NCI-H69 (cell line): ENCODE measurements at regions not wholly inside any gene's neighbourhood (a gene's known extent, or its start where the extent isn't known, plus 50 kb on each side); places are given as distances from the start of the nearest gene placed in this dataset.
A peak's percentile ranks its signal among the peaks of the same experiment; 100 is the strongest.

Experiments used
- DNase-seq: peaks from one replicate; lab custom pipeline; 2025; lab: John Stamatoyannopoulos, UW

DNA sequence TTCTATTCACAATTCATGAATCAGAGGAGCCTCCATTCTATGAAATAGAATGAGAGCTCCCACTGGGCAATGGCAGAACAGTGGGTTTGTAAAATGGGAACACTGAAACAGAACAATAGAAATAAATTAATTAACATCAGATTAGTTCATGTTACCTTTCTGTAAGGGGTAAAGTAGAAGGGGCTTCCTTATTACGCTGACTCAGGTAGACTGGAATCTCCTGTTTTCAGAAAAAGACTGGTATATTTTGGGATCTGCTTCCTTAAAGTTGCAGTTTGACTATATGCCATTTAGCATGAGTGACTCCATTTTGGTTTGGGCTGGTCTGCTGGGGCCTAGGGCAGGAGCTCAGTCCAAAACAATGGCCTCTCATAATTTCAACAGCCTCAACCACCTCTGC lies 52.8 kb upstream of the ZFAND3 start:
- no peak for DNase-seq

DNA sequence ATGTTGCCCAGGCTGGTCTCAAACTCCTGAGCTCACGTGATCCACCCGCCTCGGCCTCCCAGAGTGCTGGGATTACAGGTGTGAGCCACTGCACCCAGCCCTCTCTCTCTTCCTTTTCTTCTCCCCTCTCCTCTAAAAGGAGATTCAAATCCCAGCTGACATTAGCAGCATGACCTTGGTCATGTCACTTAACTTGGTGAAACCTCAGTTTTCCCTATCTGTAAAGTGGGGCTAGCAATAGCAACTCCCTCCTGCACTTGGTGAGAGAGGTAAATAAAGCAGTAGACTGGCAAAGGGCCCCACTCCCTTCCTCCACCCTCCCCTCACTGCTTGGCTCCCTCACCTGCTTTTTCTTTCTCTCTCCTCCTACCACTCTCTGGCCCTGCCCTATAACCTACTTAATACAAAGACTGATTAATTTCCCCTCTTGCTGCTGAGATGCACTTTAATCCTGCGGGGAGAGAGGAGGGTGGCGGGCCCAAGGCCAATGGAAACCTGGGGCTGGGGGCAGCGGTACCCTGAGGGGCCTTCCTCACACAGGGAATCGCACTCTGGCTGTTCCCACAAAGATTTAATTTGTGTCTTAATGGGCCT lies 54.2 kb upstream of the ZFAND3 start:
- DNase-seq = peak; percentile 37

DNA sequence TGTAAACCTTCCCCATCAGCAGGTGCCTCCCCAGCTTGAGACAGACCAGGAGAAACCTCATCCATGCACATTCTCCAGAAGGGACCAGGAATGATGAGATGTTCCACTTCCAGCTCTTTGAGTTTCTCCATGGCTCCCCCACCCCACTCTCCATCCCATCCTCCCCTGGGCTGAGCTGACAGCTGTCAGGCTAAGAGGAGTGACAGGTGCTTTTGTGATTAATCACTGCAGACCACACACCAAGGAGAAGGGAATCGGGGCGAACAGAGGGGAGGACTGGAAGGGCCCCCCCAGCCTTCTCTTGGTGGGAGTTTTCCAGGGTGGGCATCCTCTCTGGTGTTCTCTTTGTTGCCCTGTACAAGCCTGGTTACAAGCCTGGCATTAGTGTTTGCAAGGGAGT lies 56.1 kb upstream of the ZFAND3 start:
- no peak for DNase-seq

DNA sequence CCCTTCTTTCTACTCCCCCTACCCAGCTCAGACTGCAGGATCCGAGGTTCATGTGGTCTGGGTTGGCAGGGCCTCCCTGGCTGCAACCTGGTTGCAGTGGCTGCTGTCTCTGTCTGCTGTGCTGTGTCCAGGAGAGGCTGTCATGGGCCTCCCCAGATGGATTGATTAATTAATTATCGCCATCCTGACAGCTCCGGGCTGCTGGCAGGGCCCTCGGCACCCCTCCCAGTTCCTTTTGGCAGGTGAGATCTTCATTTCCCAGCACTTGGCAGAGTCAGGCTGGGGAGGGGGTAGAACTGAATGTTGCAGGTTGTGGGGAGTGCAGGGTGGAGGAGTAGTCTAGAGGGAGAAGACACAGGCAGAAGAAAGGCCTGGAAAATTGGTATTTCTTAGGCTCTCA lies 56.7 kb upstream of the ZFAND3 start:
- no peak for DNase-seq

DNA sequence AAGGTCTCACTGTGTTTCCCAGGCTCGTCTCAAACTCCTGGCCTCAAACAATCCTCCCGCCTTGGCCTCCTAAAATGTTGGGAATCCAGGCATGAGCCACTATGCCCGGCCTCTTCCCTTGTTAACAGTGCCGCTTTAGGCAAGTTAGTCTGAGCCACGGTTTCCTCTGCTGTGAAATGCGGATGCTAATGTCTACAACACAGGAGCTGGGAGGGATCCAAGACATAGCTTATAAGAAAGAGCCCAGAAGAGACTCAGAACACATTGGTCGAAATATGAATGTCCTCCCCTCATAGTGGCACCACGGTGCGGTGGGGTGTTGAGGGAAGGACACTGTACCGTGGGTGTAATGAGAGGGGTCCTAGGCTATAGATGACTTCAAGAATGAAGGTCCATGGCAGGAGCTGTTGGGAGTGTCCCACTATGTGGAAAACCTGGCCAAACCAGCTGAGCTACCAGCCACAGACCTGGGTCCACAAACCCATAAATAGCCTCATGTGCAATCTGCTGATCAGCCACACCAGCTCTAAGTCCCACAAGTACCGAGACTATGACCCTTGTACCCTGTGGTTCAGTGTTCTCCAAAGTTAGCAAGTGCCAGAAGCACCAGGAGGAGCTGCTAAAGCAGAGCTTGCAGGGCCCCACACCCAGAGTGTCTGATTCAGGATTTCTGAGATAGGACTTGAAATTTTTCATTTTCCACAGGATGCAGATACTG lies 57.8 kb upstream of the ZFAND3 start:
- DNase-seq = no peak

DNA sequence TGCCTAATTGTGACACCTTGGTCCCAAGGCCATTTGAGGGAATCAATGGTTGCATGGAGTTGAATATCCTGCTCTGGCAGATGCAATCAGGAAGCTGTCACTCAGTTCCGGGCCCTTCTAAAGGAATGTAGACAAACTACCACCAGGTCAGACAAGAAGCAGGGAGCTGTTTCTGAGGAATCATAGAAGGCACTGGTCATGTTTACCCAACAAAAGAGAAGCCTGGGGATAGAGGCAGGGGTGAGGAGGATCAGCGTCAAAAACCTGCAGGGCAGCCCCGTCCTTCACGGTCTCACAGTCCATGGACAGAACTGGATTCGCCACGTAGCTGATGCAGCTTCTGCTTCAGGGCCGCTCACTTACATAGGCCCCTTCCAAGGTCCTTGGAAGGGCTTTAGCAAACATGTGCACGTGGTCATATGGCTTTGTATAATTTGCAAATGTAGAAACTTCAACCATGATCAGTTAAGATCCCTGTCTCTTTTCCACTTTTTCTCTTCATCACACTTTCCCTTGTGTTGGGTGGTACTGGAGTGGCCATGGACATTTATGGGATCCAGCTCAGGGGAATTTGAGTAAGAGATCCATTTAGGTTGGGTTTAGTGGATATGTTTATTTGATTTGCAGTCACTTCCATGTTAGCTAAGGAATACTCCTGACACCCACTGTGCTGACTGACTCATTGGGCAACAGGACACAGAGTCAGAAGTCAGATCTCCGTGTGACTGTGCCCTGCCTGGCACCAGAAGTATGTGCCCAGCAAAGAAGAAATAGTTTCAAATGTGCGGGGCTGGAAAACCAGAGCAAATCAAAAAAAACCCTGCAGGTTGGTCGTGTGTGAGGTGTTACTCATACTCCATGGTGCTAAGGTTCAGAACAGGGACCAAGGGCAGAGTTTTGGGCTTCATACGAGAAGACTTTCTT lies 60.0 kb upstream of the ZFAND3 start:
- no peak for DNase-seq

DNA sequence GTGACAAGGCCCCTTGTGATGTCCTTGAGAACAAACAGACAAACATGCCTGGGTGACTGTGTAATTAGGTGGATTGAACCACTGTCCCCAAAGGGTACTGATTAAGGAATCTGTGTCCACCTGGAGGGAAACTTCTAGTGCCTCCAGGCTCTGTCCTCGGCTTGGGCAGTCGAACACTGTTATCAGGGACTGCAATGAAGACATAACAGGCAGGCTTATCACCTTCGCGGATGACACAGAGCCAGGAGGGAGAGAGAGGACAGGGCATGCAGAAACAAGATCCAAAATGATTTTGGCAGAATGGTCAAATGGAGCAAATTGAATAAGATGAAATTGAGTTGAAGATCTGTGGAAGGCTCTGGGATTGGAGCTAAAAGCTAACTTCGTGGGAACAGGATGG lies 60.9 kb upstream of the ZFAND3 start:
- no peak for DNase-seq

DNA sequence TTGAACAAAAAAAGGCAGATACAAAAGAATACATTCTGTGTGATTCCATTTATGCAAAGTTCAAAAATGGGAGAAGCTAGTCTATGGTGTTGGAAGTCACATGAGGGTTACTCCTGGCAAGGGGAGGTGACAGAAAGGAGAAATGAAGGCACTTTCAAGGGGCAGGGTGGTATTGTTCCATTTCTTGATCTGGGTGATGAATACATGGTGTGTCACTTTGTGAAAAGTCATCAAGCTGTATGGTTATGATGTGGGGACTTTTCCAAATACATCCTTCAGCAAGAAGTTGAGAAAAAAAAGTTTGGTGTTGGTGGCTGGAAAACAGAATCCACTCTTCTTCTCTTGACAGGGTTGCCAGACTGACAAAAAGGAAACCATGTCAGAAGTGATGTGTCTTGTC lies 60.6 kb upstream of the MDGA1 start:
- no peak for DNase-seq

DNA sequence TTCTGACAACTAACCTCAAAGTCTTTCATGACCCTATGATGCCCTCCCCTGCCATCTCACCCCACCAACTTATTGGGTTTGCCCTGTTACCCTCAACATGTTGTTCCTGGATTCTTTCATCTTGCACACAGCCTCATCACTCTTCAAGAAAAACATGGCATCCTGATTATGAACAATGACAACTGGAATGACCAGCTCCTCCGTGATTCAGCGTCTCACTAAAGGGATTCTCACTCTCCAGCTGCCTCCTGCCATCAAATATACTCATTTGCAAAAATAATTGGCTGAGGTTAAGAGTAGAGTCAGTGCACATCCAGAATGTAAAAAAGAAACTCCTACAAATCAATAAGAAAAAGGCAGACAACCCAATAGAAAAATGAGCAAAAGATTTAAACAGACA lies 59.7 kb upstream of the MDGA1 start:
- no peak for DNase-seq

DNA sequence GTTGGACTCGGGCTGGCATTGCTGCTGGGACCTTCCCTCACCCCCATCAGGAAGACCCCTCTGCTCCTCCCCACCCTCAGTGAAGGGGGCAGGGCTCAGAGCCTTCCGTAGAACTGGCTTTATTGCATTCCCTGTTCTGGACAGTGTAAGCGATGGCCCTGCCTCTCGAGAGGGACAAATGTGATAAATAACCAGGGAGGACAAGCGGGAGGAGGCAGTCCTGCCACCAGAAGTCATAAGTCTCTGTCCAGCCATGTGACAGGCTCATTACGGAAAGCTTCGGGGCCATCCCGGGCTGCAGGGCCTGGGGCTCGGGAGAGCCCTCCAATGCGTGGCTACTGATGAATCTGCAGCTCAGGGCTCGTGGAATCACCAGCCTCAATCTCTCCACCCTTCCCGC lies 58.5 kb upstream of the MDGA1 start:
- no peak for DNase-seq

DNA sequence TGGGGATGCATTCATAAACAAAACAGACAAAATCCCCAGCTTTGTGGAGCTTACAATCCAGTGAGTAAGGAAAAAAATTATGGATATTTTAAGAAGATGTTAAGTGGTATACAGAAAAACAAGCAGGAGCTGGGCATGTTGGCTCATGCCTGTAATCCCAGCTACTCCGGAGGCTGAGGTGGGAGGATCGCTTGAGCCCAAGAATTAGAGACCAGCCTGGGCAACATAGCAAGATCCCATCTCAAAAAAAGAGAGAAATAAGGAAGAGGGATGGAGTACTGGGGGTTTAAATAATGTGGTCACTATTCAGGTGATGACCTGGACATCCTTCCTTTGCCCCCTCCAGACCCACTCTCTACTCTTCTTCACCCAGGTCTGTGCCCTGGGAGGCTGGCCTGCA lies 55.0 kb upstream of the MDGA1 start:
- no peak for DNase-seq

DNA sequence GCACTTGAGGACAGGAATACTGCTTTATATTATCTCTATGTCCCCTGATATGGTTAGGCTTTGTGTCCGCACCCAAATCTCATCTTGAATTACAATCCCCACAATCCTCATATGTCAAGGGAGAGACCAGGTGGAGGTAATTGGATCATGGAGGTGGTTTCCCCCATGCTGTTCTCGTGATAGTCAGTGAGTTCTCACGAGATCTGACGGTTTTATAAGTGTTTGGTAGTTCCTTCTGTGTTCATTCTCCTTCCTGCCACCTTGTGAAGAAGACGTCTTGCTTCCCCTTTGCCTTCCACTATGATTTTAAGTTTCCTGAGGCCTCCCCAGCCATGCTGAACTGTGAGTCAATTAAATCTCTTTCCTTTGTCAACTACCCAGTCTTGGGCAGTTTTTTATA lies 51.7 kb upstream of the MDGA1 start:
- peak; percentile 38 for DNase-seq

DNA sequence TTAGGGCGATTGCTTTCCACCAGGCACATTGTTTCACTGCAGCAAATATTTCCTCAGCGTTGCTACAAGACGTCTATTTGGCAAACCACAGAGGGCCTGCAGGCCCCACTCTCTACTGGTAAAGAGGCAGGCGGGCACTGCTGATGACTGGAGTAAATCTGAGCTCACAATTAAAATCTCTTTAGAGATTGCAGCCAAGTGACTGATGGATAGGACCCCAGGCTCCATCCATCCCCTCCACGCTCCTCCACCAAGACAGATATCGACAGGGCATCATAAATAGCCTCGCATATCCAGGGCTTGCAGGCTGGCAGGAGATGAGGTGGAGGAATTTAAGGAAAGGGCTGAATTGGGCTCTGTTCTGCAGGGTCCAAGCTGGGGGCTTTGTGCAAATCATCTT lies 50.4 kb upstream of the MDGA1 start:
- DNase-seq = no peak
